Progenitor cell of endocrine pancreas (in vitro differentiated cells): ENCODE measurements at regions not wholly inside any gene's neighbourhood (a gene's known extent, or its start where the extent isn't known, plus 50 kb on each side); places are given as distances from the start of the nearest gene placed in this dataset.

Source experiments
- DNase-seq: peaks from one replicate; pipeline ENCODE4 v3.0.0; 2021; ENCODE audit warnings: low spot score; ENCODE audit not compliant: unreplicated experiment
- H3K27ac Mint-ChIP-seq: 2 replicates; pipeline ENCODE4 v1.8.0; 2021; ENCODE audit warnings: mild to moderate bottlenecking, moderate library complexity, mixed read lengths
- H3K27me3 Mint-ChIP-seq: 2 replicates; pipeline ENCODE4 v1.8.0; 2021; ENCODE audit warnings: mixed read lengths
- H3K36me3 Mint-ChIP-seq: 2 replicates; pipeline ENCODE4 v1.8.0; 2022; ENCODE audit warnings: mixed read lengths; ENCODE audit not compliant: insufficient read depth
- H3K4me1 Mint-ChIP-seq: 2 replicates; pipeline ENCODE4 v1.8.0; 2021; ENCODE audit warnings: low read depth, mixed read lengths
- H3K4me3 Mint-ChIP-seq: 2 replicates; pipeline ENCODE4 v1.8.0; 2021; ENCODE audit warnings: low read depth, mild to moderate bottlenecking, moderate library complexity, mixed read lengths
- H3K9me3 Mint-ChIP-seq: 2 replicates; pipeline ENCODE4 v1.8.0; 2021; ENCODE audit warnings: low read depth, mixed read lengths
- CTCF ChIP-seq: fragments of 200-600 bp; sonication (generic); IDR thresholded peaks from one replicate; pipeline ENCODE4 v1.5.0; 2021; ENCODE audit warnings: antibody characterized with exemption, mild to moderate bottlenecking; ENCODE audit not compliant: unreplicated experiment

GRCh38 chr11:90874986-90875385 lies 652.1 kb upstream of the CHORDC1 start:
- Mint-ChIP-seq H3K36me3 (no peaks in the 10 kb centered on the region), H3K27ac (no peak overlapping the region), H3K27me3 (no peaks in the 10 kb centered on the region), H3K4me3 (no peak overlapping the region), H3K4me1 (no peaks in the 10 kb centered on the region), H3K9me3 (no peaks in the 10 kb centered on the region)
- no peak for DNase-seq
- no peak for TF ChIP-seq CTCF

- Mint-ChIP-seq H3K4me1 (no peaks in the 10 kb centered on the region), H3K27ac (no peak overlapping the region), H3K27me3 (no peaks in the 10 kb centered on the region), H3K4me3 (no peak overlapping the region), H3K36me3 (no peaks in the 10 kb centered on the region), H3K9me3 (no peaks in the 10 kb centered on the region)
- TF ChIP-seq CTCF, result no peak
- no peak for DNase-seq
These were observed 651.4 kb upstream of the CHORDC1 start for GRCh38 chr11:90874281-90874680.

- Mint-ChIP-seq H3K4me3 (no peak overlapping the region), H3K9me3 (no peaks in the 10 kb centered on the region), H3K27me3 (no peaks in the 10 kb centered on the region), H3K4me1 (no peaks in the 10 kb centered on the region), H3K27ac (no peak overlapping the region), H3K36me3 (no peaks in the 10 kb centered on the region)
- TF ChIP-seq CTCF, result no peak
- DNase-seq, result no peak
These were observed 644.6 kb upstream of the CHORDC1 start for GRCh38 chr11:90867416-90867815.

GRCh38 chr11:90856790-90857189 lies 633.9 kb upstream of the CHORDC1 start:
- Mint-ChIP-seq H3K27me3 (no peaks in the 10 kb centered on the region), H3K9me3 (peaks cover 4% of the 10 kb centered on the region), H3K4me1 (no peaks in the 10 kb centered on the region), H3K27ac (no peak overlapping the region), H3K36me3 (no peaks in the 10 kb centered on the region), H3K4me3 (no peak overlapping the region)
- TF ChIP-seq CTCF, result no peak
- DNase-seq, result no peak

- no peaks in the 10 kb centered on the region for H3K27me3 Mint-ChIP-seq
- no peaks in the 10 kb centered on the region for H3K4me1 Mint-ChIP-seq
- peaks cover 4% of the 10 kb centered on the region for H3K9me3 Mint-ChIP-seq
- TF ChIP-seq CTCF, result no peak
- no peak for DNase-seq
- H3K36me3 Mint-ChIP-seq, result no peaks in the 10 kb centered on the region
- no peak overlapping the region for H3K27ac Mint-ChIP-seq
- no peak overlapping the region for H3K4me3 Mint-ChIP-seq
These were observed 632.7 kb upstream of the CHORDC1 start for GRCh38 chr11:90855531-90855930.

GRCh38 chr11:90851196-90851595 lies 628.3 kb upstream of the CHORDC1 start:
- Mint-ChIP-seq H3K36me3 (no peaks in the 10 kb centered on the region), H3K4me3 (no peak overlapping the region), H3K4me1 (no peaks in the 10 kb centered on the region), H3K27me3 (no peaks in the 10 kb centered on the region), H3K27ac (no peak overlapping the region), H3K9me3 (no peaks in the 10 kb centered on the region)
- TF ChIP-seq CTCF, result no peak
- no peak for DNase-seq
